Body of pancreas (tissue), 4 donors: ENCODE measurements at regions not wholly inside any gene's neighbourhood (a gene's known extent, or its start where the extent isn't known, plus 50 kb on each side); places are given as distances from the start of the nearest gene placed in this dataset.

Experiments
- CTCF ChIP-seq, 7 experiments: fragments of 450-650 bp in 4 of 7; fragments of 200-600 bp in 3 of 7; sonication (generic) in 3 of 7; IDR thresholded peaks; one replicate each; pipeline ENCODE4 v1.5.1; 2016 to 2019; ENCODE audit warnings: antibody characterized with exemption in 7 of 7
- POLR2A ChIP-seq, 3 donors: fragments of 450-650 bp; IDR thresholded peaks; one replicate each; pipeline ENCODE4 v1.6.1; 2016; ENCODE audit warnings: antibody characterized with exemption in 3 of 3, mild to moderate bottlenecking in 2 of 3

GRCh38 chr4:65083076-65083475 lies 587.2 kb downstream of the EPHA5 start:
- TF ChIP-seq CTCF (IDR thresholded peaks at IDR 0.05) = no peak
- no peak for TF ChIP-seq POLR2A (IDR thresholded peaks at IDR 0.05)
